H9 (cell line): ENCODE measurements at regions not wholly inside any gene's neighbourhood (a gene's known extent, or its start where the extent isn't known, plus 50 kb on each side); places are given as distances from the start of the nearest gene placed in this dataset.

Source experiments
- DNase-seq: peaks from one replicate; pipeline ENCODE4 v3.0.0-alpha.2; 2017
- H2AFZ ChIP-seq: one replicate; pipeline ENCODE4 v1.6.1; 2013; ENCODE audit warnings: mild to moderate bottlenecking, low read length, control low read depth, moderate library complexity
- H2AK5ac ChIP-seq: 2 replicates; pipeline ENCODE4 v1.6.1; 2013; ENCODE audit warnings: low read length, control low read depth, mixed read lengths; ENCODE audit not compliant: insufficient read length
- H2BK120ac ChIP-seq: one replicate; pipeline ENCODE4 v1.6.1; 2013; ENCODE audit warnings: low read depth, mild to moderate bottlenecking, low read length, control low read depth, inconsistent platforms; ENCODE audit not compliant: poor library complexity, severe bottlenecking
- H2BK12ac ChIP-seq: 2 replicates; pipeline ENCODE4 v1.6.1; 2013; ENCODE audit warnings: low read length, control low read depth, mixed read lengths, low read depth; ENCODE audit not compliant: insufficient read length
- H2BK15ac ChIP-seq: 2 replicates; pipeline ENCODE4 v1.6.1; 2013; ENCODE audit warnings: low read depth, low read length, control low read depth
- H2BK20ac ChIP-seq: one replicate; pipeline ENCODE4 v1.6.1; 2013; ENCODE audit warnings: low read depth, mild to moderate bottlenecking, low read length, control low read depth, inconsistent platforms; ENCODE audit not compliant: poor library complexity, severe bottlenecking
- H2BK5ac ChIP-seq: 2 replicates; pipeline ENCODE4 v1.6.1; 2013; ENCODE audit warnings: low read length, control low read depth, mixed read lengths; ENCODE audit not compliant: insufficient read length
- H3K14ac ChIP-seq: 2 replicates; pipeline ENCODE4 v1.6.1; 2013; ENCODE audit warnings: low read length, control low read depth; ENCODE audit not compliant: insufficient read depth
- H3K18ac ChIP-seq: 2 replicates; pipeline ENCODE4 v1.6.1; 2013; ENCODE audit warnings: low read depth, mild to moderate bottlenecking, mixed read lengths, low read length, control low read depth; ENCODE audit not compliant: insufficient read length
- H3K23ac ChIP-seq: 2 replicates; pipeline ENCODE4 v1.6.1; 2013; ENCODE audit warnings: low read length, control low read depth, mixed read lengths, low read depth; ENCODE audit not compliant: insufficient read length
- H3K23me2 ChIP-seq: 2 replicates; pipeline ENCODE4 v1.6.1; 2013; ENCODE audit warnings: low read depth, mild to moderate bottlenecking, mixed read lengths, low read length, control low read depth; ENCODE audit not compliant: insufficient read length, poor library complexity, severe bottlenecking
- H3K27ac ChIP-seq: 2 replicates; pipeline ENCODE4 v1.5.1; 2013; ENCODE audit warnings: low read length, control low read depth, mixed read lengths, low read depth; ENCODE audit not compliant: insufficient read length
- H3K27me3 ChIP-seq: 2 replicates; pipeline ENCODE4 v1.6.1; 2013; ENCODE audit warnings: low read length, control low read depth, inconsistent platforms; ENCODE audit not compliant: insufficient read depth
- H3K4ac ChIP-seq: 2 replicates; pipeline ENCODE4 v1.6.1; 2013; ENCODE audit warnings: low read depth, mild to moderate bottlenecking, control low read depth, inconsistent platforms, low read length, moderate library complexity
- H3K4me1 ChIP-seq: 2 replicates; pipeline ENCODE4 v1.6.1; 2013; ENCODE audit warnings: low read length, control low read depth, inconsistent platforms; ENCODE audit not compliant: insufficient read depth
- H3K4me2 ChIP-seq: 2 replicates; pipeline ENCODE4 v1.6.1; 2013; ENCODE audit warnings: low read length, control low read depth, mixed read lengths; ENCODE audit not compliant: insufficient read length, insufficient read depth
- H3K56ac ChIP-seq: 2 replicates; pipeline ENCODE4 v1.6.1; 2013; ENCODE audit warnings: low read depth, mild to moderate bottlenecking, mixed read lengths, low read length, control low read depth; ENCODE audit not compliant: insufficient read length
- H3K79me1 ChIP-seq: 2 replicates; pipeline ENCODE4 v1.6.1; 2013; ENCODE audit warnings: low read depth, mild to moderate bottlenecking, moderate library complexity, low read length, control low read depth, inconsistent platforms; ENCODE audit not compliant: insufficient read depth, poor library complexity, severe bottlenecking
- H3K79me2 ChIP-seq: 2 replicates; pipeline ENCODE4 v1.6.1; 2013; ENCODE audit warnings: low read length, control low read depth, inconsistent platforms; ENCODE audit not compliant: insufficient read depth
- H3K9ac ChIP-seq: 2 replicates; pipeline ENCODE4 v1.6.1; 2013; ENCODE audit warnings: low read length, control low read depth, mixed read lengths; ENCODE audit not compliant: insufficient read length; ENCODE audit errors: extremely low read depth
- H3K9me3 ChIP-seq: one replicate; pipeline ENCODE4 v1.6.1; 2013; ENCODE audit warnings: low read depth, low read length, inconsistent platforms; ENCODE audit not compliant: control insufficient read depth
- H3T11ph ChIP-seq: one replicate; pipeline ENCODE4 v1.6.1; 2013; ENCODE audit warnings: mild to moderate bottlenecking, low read length, control low read depth, inconsistent platforms
- H4K20me1 ChIP-seq: one replicate; pipeline ENCODE4 v1.6.1; 2013; ENCODE audit not compliant: control insufficient read depth, insufficient read length, insufficient read depth
- H4K5ac ChIP-seq: 2 replicates; pipeline ENCODE4 v1.6.1; 2013; ENCODE audit warnings: low read depth, mild to moderate bottlenecking, mixed read lengths, low read length, control low read depth; ENCODE audit not compliant: insufficient read length
- H4K8ac ChIP-seq: replicated peaks from 2 replicates; pipeline ENCODE4 v1.6.1; 2013; ENCODE audit warnings: low read length, control low read depth, mixed read lengths, low read depth; ENCODE audit not compliant: insufficient read length
- H4K91ac ChIP-seq: 2 replicates; pipeline ENCODE4 v1.6.1; 2013; ENCODE audit warnings: low read depth, mild to moderate bottlenecking, moderate library complexity, mixed read lengths, low read length, control low read depth; ENCODE audit not compliant: insufficient read length
- H3K27ac Mint-ChIP-seq, 3 experiments: 2 replicates in 2 of 3; 3 replicates in 1 of 3; pipeline ENCODE4 v1.8.0; 2020 to 2021; ENCODE audit warnings: mixed read lengths in 3 of 3, mild to moderate bottlenecking in 1 of 3, moderate library complexity in 1 of 3
- H3K27me3 Mint-ChIP-seq: 2 replicates; pipeline ENCODE4 v1.8.0; 2021; ENCODE audit warnings: low read depth, mild to moderate bottlenecking, moderate library complexity, mixed read lengths
- H3K36me3 Mint-ChIP-seq, 3 experiments: 2 replicates in 2 of 3; 3 replicates in 1 of 3; pipeline ENCODE4 v1.8.0; 2020 to 2021; ENCODE audit warnings: low read depth in 3 of 3, mixed read lengths in 3 of 3; ENCODE audit not compliant: insufficient read depth in 1 of 3
- H3K4me1 Mint-ChIP-seq, 2 experiments: 2 replicates each; pipeline ENCODE4 v1.8.0; 2020; ENCODE audit warnings: mixed read lengths in 2 of 2
- H3K4me3 Mint-ChIP-seq, 2 experiments: 2 replicates in 1 of 2; 3 replicates in 1 of 2; pipeline ENCODE4 v1.8.0; 2020 to 2021; ENCODE audit warnings: mild to moderate bottlenecking in 2 of 2, mixed read lengths in 2 of 2, moderate library complexity in 1 of 2
- H3K9me3 Mint-ChIP-seq, 2 experiments: 2 replicates in 1 of 2; 3 replicates in 1 of 2; pipeline ENCODE4 v1.8.0; 2020; ENCODE audit warnings: mild to moderate bottlenecking in 2 of 2, mixed read lengths in 2 of 2, moderate library complexity in 1 of 2
- CTCF ChIP-seq: fragments of 200-600 bp; sonication (generic); conservative IDR thresholded peaks from 3 replicates; pipeline ENCODE4 v1.8.0; 2021; ENCODE audit warnings: antibody characterized with exemption, mild to moderate bottlenecking
- WGBS: extraction: QIAGEN DNeasy Blood & Tissue Kit; methylation state at CpG from one replicate; pipeline ENCODE4 v1.1.7; 2013; ENCODE audit warnings: missing lambda C conversion rate, low lambda C conversion rate, mixed read lengths; ENCODE audit not compliant: insufficient read length; ENCODE audit errors: extremely low coverage; 5-methylcytosine and 5-hydroxymethylcytosine counted together

DNA sequence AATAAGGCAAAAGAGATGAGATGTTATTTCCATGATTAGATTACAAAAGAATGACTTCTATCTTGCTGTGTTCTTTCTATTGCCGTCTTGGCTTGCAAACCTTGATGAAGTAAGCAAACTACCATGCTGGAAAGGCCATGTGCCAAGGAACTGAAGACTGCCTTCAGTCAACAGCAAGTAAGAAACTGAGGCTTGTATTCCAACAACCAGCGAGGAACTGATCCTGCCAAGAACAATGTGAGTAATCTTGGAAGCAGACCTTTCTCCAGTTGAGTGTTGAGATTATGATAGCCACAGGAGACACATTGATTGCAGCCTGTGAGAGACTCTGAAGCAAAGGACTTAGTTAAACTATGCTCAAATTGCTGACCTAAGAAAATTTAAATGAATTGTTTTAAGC lies 164.6 kb upstream of the GRM3 start:
- H2AK5ac ChIP-seq, result no peak overlapping the region
- TF ChIP-seq CTCF, result no peak
- H3K56ac ChIP-seq, result no peak overlapping the region
- H2BK15ac ChIP-seq, result no peak overlapping the region
- no peak overlapping the region for H3K14ac ChIP-seq
- no peaks in the 10 kb centered on the region for H3K23me2 ChIP-seq
- no peak overlapping the region for H3K18ac ChIP-seq
- WGBS, result no CpG with 5 or more reads among the region's 2 CpGs
- H3K79me2 ChIP-seq, result no peaks in the 10 kb centered on the region
- no peak overlapping the region for H3K27ac Mint-ChIP-seq
- H3K4me1 Mint-ChIP-seq, result 0 out of 4 replicates have a peak, but pooled peaks cover 0 to 2% of the 10 kb centered on the region in 2 experiments
- H2AFZ ChIP-seq, result no peak overlapping the region
- H3K4me1 ChIP-seq, result no peaks in the 10 kb centered on the region
- H3K27me3 Mint-ChIP-seq, result no peaks in the 10 kb centered on the region
- no peaks in the 10 kb centered on the region for H3K27me3 ChIP-seq
- H3K9me3 Mint-ChIP-seq, result no peaks in the 10 kb centered on the region
- H3K4me3 Mint-ChIP-seq, result no peak overlapping the region
- H3T11ph ChIP-seq, result no peak overlapping the region
- H2BK20ac ChIP-seq, result no peak overlapping the region
- H2BK12ac ChIP-seq, result no peak overlapping the region
- no peak overlapping the region for H4K5ac ChIP-seq
- no peak overlapping the region for H3K27ac ChIP-seq
- no peak overlapping the region for H2BK5ac ChIP-seq
- no peaks in the 10 kb centered on the region for H3K36me3 Mint-ChIP-seq
- H4K91ac ChIP-seq, result no peak overlapping the region
- no peak overlapping the region for H3K4ac ChIP-seq
- no peak overlapping the region for H3K4me2 ChIP-seq
- no peak overlapping the region for H3K9ac ChIP-seq
- H4K20me1 ChIP-seq, result no peaks in the 10 kb centered on the region
- no peak for DNase-seq
- no peak overlapping the region for H2BK120ac ChIP-seq
- H3K23ac ChIP-seq, result no peak overlapping the region
- H3K9me3 ChIP-seq, result no peaks in the 10 kb centered on the region
- no peaks in the 10 kb centered on the region for H3K79me1 ChIP-seq
- no peak overlapping the region for H4K8ac ChIP-seq
